ENCODE measurements at regions not wholly inside any gene's neighbourhood (a gene's known extent, or its start where the extent isn't known, plus 50 kb on each side); places are given as distances from the start of the nearest gene placed in this dataset.

DNA sequence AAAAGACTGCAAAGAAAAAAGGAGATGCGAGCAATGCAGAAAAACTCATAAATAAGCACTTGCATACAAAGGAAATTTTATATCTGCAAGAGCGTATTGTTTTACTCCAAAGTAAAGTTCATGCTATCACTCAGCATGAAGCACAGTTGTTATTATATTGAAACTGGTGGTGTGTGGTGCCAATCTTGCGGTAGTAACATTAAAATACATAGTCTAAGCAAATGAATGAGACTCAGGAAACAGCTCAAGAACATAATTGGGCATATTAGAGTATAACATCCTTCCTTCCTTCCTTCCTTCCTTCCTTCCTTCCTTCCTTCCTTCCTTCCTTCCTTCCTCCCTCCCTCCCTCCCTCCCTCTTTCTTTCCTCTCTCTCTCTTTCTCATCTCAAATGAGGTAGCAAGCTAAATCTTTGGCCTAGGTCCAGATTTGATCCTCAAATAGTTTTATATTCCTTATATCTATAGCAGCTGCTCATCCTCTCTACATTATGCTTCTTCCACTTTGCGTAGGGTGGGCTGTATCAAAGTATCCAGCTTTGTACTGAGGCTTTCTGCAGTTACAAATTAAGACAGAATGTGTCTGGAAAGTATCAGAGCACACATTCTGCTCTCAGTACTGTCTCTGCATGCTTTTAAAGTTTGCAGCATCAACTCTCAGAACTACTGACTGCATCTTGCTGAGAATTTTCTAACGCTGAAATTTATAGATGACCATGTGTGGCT is 718.3 kb downstream of the RERGL start:
- H3K23ac ChIP-seq (ENCODE audit: insufficient read length, low read depth, low read length), result no peak overlapping the region
- no peak overlapping the region for H3K27ac ChIP-seq (ENCODE audit: insufficient read length, low read depth, low read length)
- H2BK120ac ChIP-seq (ENCODE audit: low read depth, low read length, poor library complexity, severe bottlenecking), result no peak overlapping the region
- H3K79me2 ChIP-seq (ENCODE audit: insufficient read depth, low read length), result no peaks in the 10 kb centered on the region
- no peak overlapping the region for H3K56ac ChIP-seq (ENCODE audit: insufficient read length, low read depth, low read length)
- H3T11ph ChIP-seq (ENCODE audit: low read length), result no peak overlapping the region
- no peak overlapping the region for H2AK5ac ChIP-seq (ENCODE audit: insufficient read length, low read length)
- no peak overlapping the region for H4K91ac ChIP-seq (ENCODE audit: insufficient read length, low read depth, low read length)
- Mint-ChIP-seq H3K4me3 (no peak overlapping the region), H3K4me1 (no peaks in the 10 kb centered on the region), H3K27me3 (ENCODE audit: low read depth) (no peaks in the 10 kb centered on the region), H3K36me3 (ENCODE audit: insufficient read depth in 1 of 3, low read depth in 3 of 3) (no peaks in the 10 kb centered on the region), H3K9me3 (no peaks in the 10 kb centered on the region), H3K27ac (no peak overlapping the region)
- H4K20me1 ChIP-seq (ENCODE audit: control insufficient read depth, insufficient read depth, insufficient read length), result no peaks in the 10 kb centered on the region
- H2BK15ac ChIP-seq (ENCODE audit: low read depth, low read length), result no peak overlapping the region
- H3K18ac ChIP-seq (ENCODE audit: insufficient read length, low read depth, low read length), result no peak overlapping the region
- no peak overlapping the region for H4K8ac ChIP-seq (replicated peaks; ENCODE audit: insufficient read length, low read depth, low read length)
- no peaks in the 10 kb centered on the region for H3K9me3 ChIP-seq (ENCODE audit: control insufficient read depth, low read depth, low read length)
- no peak overlapping the region for H3K14ac ChIP-seq (ENCODE audit: insufficient read depth, low read length)
- H2BK20ac ChIP-seq (ENCODE audit: low read depth, low read length, poor library complexity, severe bottlenecking), result no peak overlapping the region
- H3K4ac ChIP-seq (ENCODE audit: low read depth, low read length), result no peak overlapping the region
- no peaks in the 10 kb centered on the region for H3K79me1 ChIP-seq (ENCODE audit: insufficient read depth, low read depth, low read length, poor library complexity, severe bottlenecking)
- no peaks in the 10 kb centered on the region for H3K27me3 ChIP-seq (ENCODE audit: insufficient read depth, low read length)
- no peaks in the 10 kb centered on the region for H3K23me2 ChIP-seq (ENCODE audit: insufficient read length, low read depth, low read length, poor library complexity, severe bottlenecking)
- no peak for DNase-seq
- no peak overlapping the region for H2BK12ac ChIP-seq (ENCODE audit: insufficient read length, low read depth, low read length)
- H3K4me2 ChIP-seq (ENCODE audit: insufficient read depth, insufficient read length, low read length), result no peak overlapping the region
- H3K9ac ChIP-seq (ENCODE audit: extremely low read depth, insufficient read length, low read length), result no peak overlapping the region
- WGBS (ENCODE audit: extremely low coverage, insufficient read length, low lambda C conversion rate), result no CpG with 5 or more reads among the region's 5 CpGs
- H3K4me1 ChIP-seq (ENCODE audit: insufficient read depth, low read length), result no peaks in the 10 kb centered on the region
- TF ChIP-seq, protein P1, sequence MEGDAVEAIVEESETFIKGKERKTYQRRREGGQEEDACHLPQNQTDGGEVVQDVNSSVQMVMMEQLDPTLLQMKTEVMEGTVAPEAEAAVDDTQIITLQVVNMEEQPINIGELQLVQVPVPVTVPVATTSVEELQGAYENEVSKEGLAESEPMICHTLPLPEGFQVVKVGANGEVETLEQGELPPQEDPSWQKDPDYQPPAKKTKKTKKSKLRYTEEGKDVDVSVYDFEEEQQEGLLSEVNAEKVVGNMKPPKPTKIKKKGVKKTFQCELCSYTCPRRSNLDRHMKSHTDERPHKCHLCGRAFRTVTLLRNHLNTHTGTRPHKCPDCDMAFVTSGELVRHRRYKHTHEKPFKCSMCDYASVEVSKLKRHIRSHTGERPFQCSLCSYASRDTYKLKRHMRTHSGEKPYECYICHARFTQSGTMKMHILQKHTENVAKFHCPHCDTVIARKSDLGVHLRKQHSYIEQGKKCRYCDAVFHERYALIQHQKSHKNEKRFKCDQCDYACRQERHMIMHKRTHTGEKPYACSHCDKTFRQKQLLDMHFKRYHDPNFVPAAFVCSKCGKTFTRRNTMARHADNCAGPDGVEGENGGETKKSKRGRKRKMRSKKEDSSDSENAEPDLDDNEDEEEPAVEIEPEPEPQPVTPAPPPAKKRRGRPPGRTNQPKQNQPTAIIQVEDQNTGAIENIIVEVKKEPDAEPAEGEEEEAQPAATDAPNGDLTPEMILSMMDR (conservative IDR thresholded peaks at IDR 0.05), result no peak
- H4K5ac ChIP-seq (ENCODE audit: insufficient read length, low read depth, low read length), result no peak overlapping the region
- H2BK5ac ChIP-seq (ENCODE audit: insufficient read length, low read length), result no peak overlapping the region
- no peak overlapping the region for H2AFZ ChIP-seq (ENCODE audit: low read length)
